ENCODE measurements at regions not wholly inside any gene's neighbourhood (a gene's known extent, or its start where the extent isn't known, plus 50 kb on each side); places are given as distances from the start of the nearest gene placed in this dataset.

DNA sequence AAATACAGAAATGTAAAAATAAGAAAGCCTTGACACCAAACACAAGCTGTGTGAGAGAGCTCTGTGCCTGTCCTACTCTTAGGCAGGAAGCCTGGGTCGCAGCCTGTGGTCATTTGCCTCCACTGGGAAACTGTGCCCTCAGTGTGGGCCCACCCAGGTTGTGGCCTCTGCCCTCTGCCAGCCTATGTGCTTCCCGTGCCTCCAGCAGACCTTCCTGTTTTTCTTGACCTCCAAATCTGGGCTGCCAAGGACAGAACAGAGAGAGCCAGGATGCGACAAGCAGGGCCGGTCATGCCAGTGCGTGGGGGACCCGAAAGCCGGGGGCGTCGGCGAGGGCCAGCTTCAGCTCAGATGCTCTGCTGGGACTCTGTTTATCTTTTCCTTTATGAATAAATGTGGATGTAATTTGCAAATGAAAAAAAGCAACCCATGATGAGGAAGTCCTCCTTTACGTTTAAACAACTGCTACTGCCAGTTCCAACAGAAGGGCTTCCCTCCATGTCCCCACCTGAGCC lies 189.2 kb upstream of the EXOC2 start:
- TF ChIP-seq RCOR1 (IDR thresholded peaks at IDR 0.05; ENCODE audit: low read length) (no peak), TCF12 (IDR thresholded peaks at IDR 0.05) (no peak), MEF2A (IDR thresholded peaks at IDR 0.05; ENCODE audit: borderline replicate concordance, low read depth) (no peak), EZH2phosphoT487 (IDR thresholded peaks at IDR 0.05; ENCODE audit: borderline replicate concordance, low read depth) (no peak), GATA2 (CRISPR knock-in tag; IDR thresholded peaks at IDR 0.05) (no peak), POLR2AphosphoS5 (IDR thresholded peaks at IDR 0.05; ENCODE audit: low read depth, low read length) (no peak), RAD21 (IDR thresholded peaks at IDR 0.05; ENCODE audit: low read length) (no peak), CTCF (IDR thresholded peaks at IDR 0.05) (no peak)

Measured in SK-N-SH (cell line).